ENCODE measurements at regions not wholly inside any gene's neighbourhood (a gene's known extent, or its start where the extent isn't known, plus 50 kb on each side); places are given as distances from the start of the nearest gene placed in this dataset.
"Not testable (repeated sequence)": the region's sequence is repeated elsewhere in the genome, so short reads cannot be mapped to it uniquely, and the experiment has no call there.

DNA sequence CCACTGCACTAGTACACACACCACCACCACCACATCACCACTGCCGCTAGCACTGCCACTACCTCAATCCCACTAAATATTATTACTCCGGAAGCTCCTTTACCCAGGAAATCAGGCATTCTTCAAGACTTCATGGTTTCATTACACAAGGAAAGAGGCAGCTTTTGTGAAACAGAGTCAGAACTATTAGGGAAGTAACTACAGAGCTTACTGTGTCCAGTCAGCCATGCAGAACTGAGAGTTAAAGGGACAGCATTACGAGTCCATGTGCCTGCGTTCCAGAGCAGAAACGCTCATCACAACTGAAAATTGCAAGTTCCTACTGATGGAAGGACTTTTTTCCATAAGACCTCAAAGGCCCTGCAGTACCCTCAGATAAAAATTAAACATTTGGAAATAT, 103.2 kb upstream of the FRG1 start:
- Histone ChIP-seq H3K9me3 (no peaks in the 10 kb centered on the region), H3K27me3 (no peaks in the 10 kb centered on the region), H3K4me3 (replicated peaks in 1 of 3) (no peak overlapping the region), H3K36me3 (no peaks in the 10 kb centered on the region), H3K27ac (no peak overlapping the region), H3K4me1 (peaks cover 0 to 5% of the 10 kb centered on the region in 2 donors)
- WGBS, 2 donors: 43 to 72% methylated on average over 5 of the region's 5 CpGs
- DNase-seq: peak in 1 of 2 donors; percentile 8
- TF ChIP-seq, protein P1, sequence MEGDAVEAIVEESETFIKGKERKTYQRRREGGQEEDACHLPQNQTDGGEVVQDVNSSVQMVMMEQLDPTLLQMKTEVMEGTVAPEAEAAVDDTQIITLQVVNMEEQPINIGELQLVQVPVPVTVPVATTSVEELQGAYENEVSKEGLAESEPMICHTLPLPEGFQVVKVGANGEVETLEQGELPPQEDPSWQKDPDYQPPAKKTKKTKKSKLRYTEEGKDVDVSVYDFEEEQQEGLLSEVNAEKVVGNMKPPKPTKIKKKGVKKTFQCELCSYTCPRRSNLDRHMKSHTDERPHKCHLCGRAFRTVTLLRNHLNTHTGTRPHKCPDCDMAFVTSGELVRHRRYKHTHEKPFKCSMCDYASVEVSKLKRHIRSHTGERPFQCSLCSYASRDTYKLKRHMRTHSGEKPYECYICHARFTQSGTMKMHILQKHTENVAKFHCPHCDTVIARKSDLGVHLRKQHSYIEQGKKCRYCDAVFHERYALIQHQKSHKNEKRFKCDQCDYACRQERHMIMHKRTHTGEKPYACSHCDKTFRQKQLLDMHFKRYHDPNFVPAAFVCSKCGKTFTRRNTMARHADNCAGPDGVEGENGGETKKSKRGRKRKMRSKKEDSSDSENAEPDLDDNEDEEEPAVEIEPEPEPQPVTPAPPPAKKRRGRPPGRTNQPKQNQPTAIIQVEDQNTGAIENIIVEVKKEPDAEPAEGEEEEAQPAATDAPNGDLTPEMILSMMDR (IDR thresholded peaks at IDR 0.05): no peak
- TF ChIP-seq POLR2A (IDR thresholded peaks at IDR 0.05): no peak
- intact Hi-C loops (cut with DNase I): no loop called here

DNA sequence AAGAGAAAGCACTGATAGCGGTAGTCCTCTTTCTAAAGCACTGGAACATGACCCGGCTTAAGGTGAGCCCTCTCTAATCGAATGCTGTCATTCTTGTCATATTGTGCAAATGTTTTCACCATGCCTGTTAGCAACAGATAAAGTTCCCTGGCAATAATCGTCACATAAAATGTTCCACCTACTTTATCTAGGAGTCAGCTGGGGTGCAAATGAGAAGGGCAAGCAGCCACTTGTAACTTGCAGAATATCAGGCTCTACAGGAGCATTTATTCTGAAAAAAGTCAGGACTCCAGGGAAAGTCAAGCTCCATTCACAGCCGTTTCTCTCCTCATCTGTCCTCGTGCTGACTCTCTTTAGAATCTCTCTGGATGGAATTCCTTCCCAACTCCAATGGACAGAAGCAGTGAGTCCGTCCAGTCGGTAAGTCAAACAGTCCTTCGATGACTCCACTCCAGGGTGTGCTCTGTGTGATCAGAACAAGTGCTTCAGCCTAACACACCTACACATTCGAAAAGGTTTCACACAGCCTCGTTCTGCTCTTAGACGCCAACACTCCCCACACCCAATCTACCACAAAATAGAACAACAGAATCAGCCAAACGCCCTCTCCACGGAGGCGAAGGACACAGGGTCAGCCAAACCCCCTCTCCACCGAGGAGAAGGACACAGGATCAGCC, 101.7 kb upstream of the FRG1 start:
- intact Hi-C loops (cut with DNase I): no loop called here
- Histone ChIP-seq H3K27ac (peak overlapping the region in 1 of 3 donors; percentile 18), H3K4me3 (replicated peaks in 1 of 3) (no peak overlapping the region), H3K4me1 (peaks cover 0 to 17% of the 10 kb centered on the region in 2 donors), H3K36me3 (no peaks in the 10 kb centered on the region), H3K9me3 (no peaks in the 10 kb centered on the region), H3K27me3 (no peaks in the 10 kb centered on the region)
- DNase-seq: no peak
- WGBS, 2 donors: 58 to 74% methylated on average over 16 of the region's 16 CpGs
- TF ChIP-seq, protein P1 (IDR thresholded peaks at IDR 0.05): no peak
- no peak for TF ChIP-seq POLR2A (IDR thresholded peaks at IDR 0.05)

DNA sequence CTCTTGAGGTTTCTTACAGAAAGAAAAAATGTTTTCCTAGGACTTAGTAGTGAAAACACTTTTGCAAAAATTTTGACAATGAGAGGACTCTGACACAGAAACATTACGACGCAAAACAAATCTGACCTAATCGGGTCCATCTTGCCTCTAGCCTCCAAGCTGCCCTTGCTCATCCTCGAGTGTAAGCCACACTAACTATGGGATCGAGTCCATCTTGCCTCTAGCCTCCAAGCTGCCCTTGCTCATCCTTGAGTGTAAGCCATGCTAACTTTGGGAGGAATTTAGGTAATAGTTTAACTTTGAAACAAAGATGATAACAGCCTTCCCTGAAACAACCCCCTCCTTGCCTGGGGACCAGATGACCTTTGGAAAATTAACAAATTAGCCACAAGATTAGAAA, 100.3 kb upstream of the FRG1 start:
- TF ChIP-seq, protein P1 (IDR thresholded peaks at IDR 0.05): no peak
- TF ChIP-seq POLR2A (IDR thresholded peaks at IDR 0.05): no peak
- H3K27me3 ChIP-seq: no peaks in the 10 kb centered on the region
- peaks cover 0 to 17% of the 10 kb centered on the region in 2 donors for H3K4me1 ChIP-seq
- no peak overlapping the region for H3K27ac ChIP-seq
- no peaks in the 10 kb centered on the region for H3K36me3 ChIP-seq
- intact Hi-C loops (cut with DNase I): no loop called here
- H3K9me3 ChIP-seq: no peaks in the 10 kb centered on the region
- H3K4me3 ChIP-seq (replicated peaks in 1 of 3): no peak overlapping the region
- no peak for DNase-seq
- WGBS, 2 donors: 83 to 86% methylated on average over 5 of the region's 5 CpGs

DNA sequence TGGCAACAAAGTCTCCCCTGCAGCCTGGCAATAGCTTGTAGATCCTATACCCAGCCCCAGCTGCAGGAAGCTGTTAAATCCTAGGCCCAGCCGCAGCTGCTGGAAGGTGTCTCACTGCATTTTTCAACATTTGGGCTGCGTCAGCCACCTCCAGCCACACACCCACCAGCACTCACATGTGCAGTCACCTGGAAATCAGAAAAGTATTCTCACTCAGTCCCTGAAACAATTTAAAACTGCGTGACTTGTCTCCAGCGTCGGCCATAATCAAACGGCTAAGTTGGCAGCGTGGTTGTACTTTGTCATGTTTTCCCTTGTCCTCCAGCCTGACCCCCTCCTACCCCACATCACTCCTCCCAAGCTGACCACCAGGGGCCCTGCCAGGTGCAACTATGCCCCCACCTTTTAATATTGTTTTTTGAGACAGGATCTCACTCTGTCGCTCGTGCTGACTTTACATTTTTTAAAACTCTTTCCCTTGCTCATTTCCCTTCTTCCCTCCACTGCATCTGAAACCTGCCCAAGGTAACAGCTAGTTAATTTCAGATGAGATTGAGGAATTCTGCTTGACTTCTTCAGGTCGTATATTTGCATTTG, 97.2 kb upstream of the FRG1 start:
- H3K27me3 ChIP-seq: no peaks in the 10 kb centered on the region
- peak; percentile 54 to 56 for DNase-seq
- H3K4me1 ChIP-seq: peaks cover 0 to 13% of the 10 kb centered on the region in 2 donors
- 37 to 55% methylated on average over 10 of the region's 10 CpGs for WGBS, 2 donors
- H3K36me3 ChIP-seq: no peaks in the 10 kb centered on the region
- H3K27ac ChIP-seq: peak overlapping the region in 1 of 3 donors; percentile 74
- intact Hi-C loops (cut with DNase I): no loop called here
- no peaks in the 10 kb centered on the region for H3K9me3 ChIP-seq
- TF ChIP-seq, protein P1 (IDR thresholded peaks at IDR 0.05): peak in 2 of 6 experiments; percentile 8 to 31
- peak in 1 of 2 donors; percentile 52 for TF ChIP-seq POLR2A (IDR thresholded peaks at IDR 0.05)
- no peak overlapping the region for H3K4me3 ChIP-seq (replicated peaks in 1 of 3)

DNA sequence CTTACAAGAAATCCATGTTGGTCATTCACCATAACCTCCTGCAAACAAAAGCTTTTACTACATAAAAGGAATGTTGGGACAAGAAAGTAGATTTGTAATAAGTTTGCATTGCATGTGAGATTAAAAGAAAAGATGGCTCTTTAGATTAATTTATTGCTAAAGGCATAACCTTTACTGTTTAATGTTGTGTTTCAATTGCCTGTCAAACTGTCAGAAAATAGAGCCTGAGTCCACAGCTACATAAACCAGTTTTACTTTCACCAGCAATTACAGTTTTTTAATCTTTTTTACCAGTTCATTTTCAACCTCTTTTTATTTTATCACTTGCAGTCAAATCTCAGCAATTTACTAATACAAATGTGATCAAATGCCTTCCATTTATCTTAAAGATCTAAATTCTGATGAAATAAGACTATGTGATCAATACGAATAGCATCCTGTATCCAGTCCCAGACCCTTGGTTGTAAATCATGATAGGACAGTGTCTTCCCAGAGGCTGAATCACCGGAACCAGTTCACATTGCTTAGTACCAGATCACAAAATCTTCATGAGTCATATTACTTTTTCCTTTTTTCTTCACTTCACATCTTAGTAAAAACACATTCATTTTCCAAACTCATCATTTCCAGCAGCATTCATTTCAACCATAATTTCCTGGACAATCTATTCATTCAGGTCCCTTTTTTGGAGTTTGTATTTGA, 95.4 kb upstream of the FRG1 start:
- no peak for DNase-seq
- intact Hi-C loops (cut with DNase I): no loop called here
- H3K4me3 ChIP-seq (replicated peaks in 1 of 3): no peak overlapping the region
- WGBS, 2 donors: 88% methylated on average over 2 of the region's 2 CpGs
- no peaks in the 10 kb centered on the region for H3K36me3 ChIP-seq
- no peaks in the 10 kb centered on the region for H3K9me3 ChIP-seq
- H3K27me3 ChIP-seq: no peaks in the 10 kb centered on the region
- TF ChIP-seq, protein P1 (IDR thresholded peaks at IDR 0.05): no peak
- H3K4me1 ChIP-seq: peaks cover 0 to 13% of the 10 kb centered on the region in 2 donors
- H3K27ac ChIP-seq: no peak overlapping the region

DNA sequence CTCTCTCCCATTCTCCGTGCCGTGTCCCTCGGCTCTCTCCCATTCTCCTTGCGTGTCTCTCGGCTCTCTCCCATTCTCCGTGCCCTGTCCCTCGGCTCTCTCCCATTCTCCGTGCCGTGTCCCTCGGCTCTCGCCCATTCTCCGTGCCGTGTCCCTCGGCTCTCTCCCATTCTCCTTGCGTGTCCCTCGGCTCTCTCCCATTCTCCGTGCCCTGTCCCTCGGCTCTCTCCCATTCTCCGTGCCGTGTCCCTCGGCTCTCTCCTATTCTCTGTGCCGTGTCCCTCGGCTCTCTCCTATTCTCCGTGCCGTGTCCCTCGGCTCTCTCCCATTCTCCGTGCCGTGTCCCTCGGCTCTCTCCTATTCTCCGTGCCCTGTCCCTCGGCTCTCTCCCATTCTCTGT, 94.6 kb upstream of the FRG1 start:
- H3K36me3 ChIP-seq; H3K9me3 ChIP-seq; H3K27ac ChIP-seq; DNase-seq; intact Hi-C loops (cut with DNase I); H3K4me3 ChIP-seq (replicated peaks in 1 of 3); H3K27me3 ChIP-seq: not testable (repeated sequence)
- peaks cover 0 to 13% of the 10 kb centered on the region in 2 donors for H3K4me1 ChIP-seq
- 78 to 91% methylated on average over 18 to 22 of the region's 31 CpGs for WGBS, 2 donors

DNA sequence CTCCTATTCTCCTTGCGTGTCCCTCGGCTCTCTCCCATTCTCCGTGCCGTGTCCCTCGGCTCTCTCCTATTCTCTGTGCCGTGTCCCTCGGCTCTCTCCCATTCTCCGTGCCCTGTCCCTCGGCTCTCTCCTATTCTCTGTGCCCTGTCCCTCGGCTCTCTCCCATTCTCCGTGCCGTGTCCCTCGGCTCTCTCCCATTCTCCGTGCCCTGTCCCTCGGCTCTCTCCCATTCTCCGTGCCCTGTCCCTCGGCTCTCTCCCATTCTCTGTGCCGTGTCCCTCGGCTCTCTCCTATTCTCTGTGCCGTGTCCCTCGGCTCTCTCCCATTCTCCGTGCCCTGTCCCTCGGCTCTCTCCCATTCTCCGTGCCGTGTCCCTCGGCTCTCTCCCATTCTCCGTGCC, 94.1 kb upstream of the FRG1 start:
- intact Hi-C loops (cut with DNase I); H3K27me3 ChIP-seq; H3K36me3 ChIP-seq; H3K27ac ChIP-seq; H3K9me3 ChIP-seq; H3K4me3 ChIP-seq (replicated peaks in 1 of 3); DNase-seq: not testable (repeated sequence)
- H3K4me1 ChIP-seq: peaks cover 0 to 13% of the 10 kb centered on the region in 2 donors
- 80 to 91% methylated on average over 15 to 27 of the region's 27 CpGs for WGBS, 2 donors

All from thyroid gland (tissue), 4 donors.